Upper lobe of right lung (tissue), 1 donor: ENCODE measurements at regions not wholly inside any gene's neighbourhood (a gene's known extent, or its start where the extent isn't known, plus 50 kb on each side); places are given as distances from the start of the nearest gene placed in this dataset.

Source experiments
- ATAC-seq: fragments of 200-7000 bp; cut with Tn5 transposase; one replicate; pipeline ENCODE4 v1.9.1; 2020; ENCODE audit warnings: mild to moderate bottlenecking, moderate library complexity
- DNase-seq: peaks from one replicate; pipeline ENCODE4 v3.0.0-alpha.2; 2020
- H3K27ac ChIP-seq: fragments of 200-600 bp; one replicate; pipeline ENCODE4 v1.8.0; 2022
- H3K27me3 ChIP-seq: fragments of 200-600 bp; one replicate; pipeline ENCODE4 v1.8.0; 2022; ENCODE audit warnings: mild to moderate bottlenecking
- H3K36me3 ChIP-seq: fragments of 200-600 bp; one replicate; pipeline ENCODE4 v1.8.0; 2022
- H3K4me1 ChIP-seq: fragments of 200-600 bp; one replicate; pipeline ENCODE4 v1.8.0; 2022
- H3K4me3 ChIP-seq: fragments of 200-600 bp; one replicate; pipeline ENCODE4 v1.8.0; 2022; ENCODE audit warnings: mild to moderate bottlenecking
- H3K9me3 ChIP-seq: fragments of 200-600 bp; one replicate; pipeline ENCODE4 v1.8.0; 2022
- CTCF ChIP-seq: fragments of 200-600 bp; IDR thresholded peaks from one replicate; pipeline ENCODE4 v1.8.0; 2022; ENCODE audit warnings: antibody characterized with exemption
- intact Hi-C: fragments of 100-400 bp; cut with DNase I; formaldehyde crosslinking; loops from one replicate; pipeline ENCODE4 v1.11.0; 2022
- donor health status: DM: no; HTN: yes; CAD: no; lungs with severe emphysema.

- H3K4me1 ChIP-seq = peaks cover 18% of the 10 kb centered on the region
- intact Hi-C loops = no loop called here
- no peak for TF ChIP-seq CTCF
Measured at GRCh38 chr15:62756995-62757360, 285.6 kb upstream of the TPM1 start.

GRCh38 chr15:62757535-62757934 lies 285.0 kb upstream of the TPM1 start:
- H3K36me3 ChIP-seq = no peaks in the 10 kb centered on the region
- H3K4me1 ChIP-seq = peaks cover 18% of the 10 kb centered on the region
- no peak overlapping the region for H3K4me3 ChIP-seq
- H3K27me3 ChIP-seq = no peaks in the 10 kb centered on the region
- no peak overlapping the region for H3K27ac ChIP-seq
- H3K9me3 ChIP-seq = no peaks in the 10 kb centered on the region
- intact Hi-C loops = no loop called here
- no peak for ATAC-seq
- no peak for TF ChIP-seq CTCF
- DNase-seq = no peak

More at GRCh38 chr15:62756995-62757360, 285.6 kb upstream of the TPM1 start:
- Histone ChIP-seq H3K27ac (no peak overlapping the region), H3K27me3 (no peaks in the 10 kb centered on the region), H3K4me3 (no peak overlapping the region), H3K9me3 (no peaks in the 10 kb centered on the region), H3K36me3 (no peaks in the 10 kb centered on the region)
- DNase-seq (no peak), ATAC-seq (no peak)

GRCh38 chr15:62758126-62758951 lies 284.2 kb upstream of the TPM1 start:
- H3K36me3 ChIP-seq = no peaks in the 10 kb centered on the region
- H3K27me3 ChIP-seq = no peaks in the 10 kb centered on the region
- peaks cover 18% of the 10 kb centered on the region for H3K4me1 ChIP-seq
- intact Hi-C loops = no loop called here
- H3K27ac ChIP-seq = peak overlapping the region; percentile 32
- H3K9me3 ChIP-seq = no peaks in the 10 kb centered on the region
- DNase-seq (no peak), ATAC-seq (peak; percentile 46)
- H3K4me3 ChIP-seq = no peak overlapping the region
- no peak for TF ChIP-seq CTCF

GRCh38 chr15:62758952-62759349 lies 283.6 kb upstream of the TPM1 start:
- intact Hi-C loops = no loop called here
- DNase-seq (no peak), ATAC-seq (no peak)
- no peaks in the 10 kb centered on the region for H3K9me3 ChIP-seq
- H3K4me1 ChIP-seq = peaks cover 18% of the 10 kb centered on the region
- TF ChIP-seq CTCF = no peak
- peak overlapping the region; percentile 32 for H3K27ac ChIP-seq
- H3K27me3 ChIP-seq = no peaks in the 10 kb centered on the region
- no peak overlapping the region for H3K4me3 ChIP-seq
- H3K36me3 ChIP-seq = no peaks in the 10 kb centered on the region

- Histone ChIP-seq H3K27ac (no peak overlapping the region), H3K4me3 (no peak overlapping the region), H3K9me3 (no peaks in the 10 kb centered on the region), H3K4me1 (peaks cover 18% of the 10 kb centered on the region), H3K36me3 (no peaks in the 10 kb centered on the region), H3K27me3 (no peaks in the 10 kb centered on the region)
- no peak for TF ChIP-seq CTCF
- DNase-seq (no peak), ATAC-seq (no peak)
- intact Hi-C loops = no loop called here
Measured at GRCh38 chr15:62760538-62760937, 282.0 kb upstream of the TPM1 start.

GRCh38 chr15:62765916-62766315 lies 276.6 kb upstream of the TPM1 start:
- intact Hi-C loops = no loop called here

More at GRCh38 chr15:62765916-62766315, 276.6 kb upstream of the TPM1 start:
- ATAC-seq (no peak), DNase-seq (no peak)
- H3K27ac ChIP-seq = no peak overlapping the region
- peaks cover 5% of the 10 kb centered on the region for H3K36me3 ChIP-seq
- H3K4me1 ChIP-seq = no peaks in the 10 kb centered on the region
- H3K9me3 ChIP-seq = no peaks in the 10 kb centered on the region
- H3K4me3 ChIP-seq = no peak overlapping the region
- TF ChIP-seq CTCF = no peak
- H3K27me3 ChIP-seq = no peaks in the 10 kb centered on the region
